Panc1 (cell line): ENCODE measurements at regions not wholly inside any gene's neighbourhood (a gene's known extent, or its start where the extent isn't known, plus 50 kb on each side); places are given as distances from the start of the nearest gene placed in this dataset.

Experiments
- ATAC-seq: fragments of 200-7000 bp; cut with Tn5 transposase; 2 replicates; pipeline ENCODE4 v1.9.1; 2020; ENCODE audit warnings: mild to moderate bottlenecking, moderate library complexity
- BruUV-seq: library from RNA; stranded (reverse); fragments of 400-500 nt; replicated peaks from 2 replicates; lab custom pipeline; 2021; lab: Mats Ljungman, UMichigan
- CTCF ChIA-PET: fragments of 300-600 bp; sonication (Branson Sonifier 250); formaldehyde crosslinking; loops from one replicate; lab custom pipeline; 2022; ENCODE audit warnings: antibody characterized with exemption; lab: Charles Lee
- POLR2A ChIA-PET: fragments of 300-600 bp; sonication (Branson Sonifier 250); formaldehyde crosslinking; loops from one replicate; lab custom pipeline; 2022; ENCODE audit warnings: antibody characterized with exemption; lab: Charles Lee
- DNase-seq: peaks from one replicate; pipeline ENCODE4 v3.0.0-alpha.2; 2010; ENCODE audit warnings: low read depth, low spot score
- H3K27ac ChIP-seq: 2 replicates; pipeline ENCODE4 v1.5.1; 2011; ENCODE audit warnings: mild to moderate bottlenecking, low read length, inconsistent platforms
- H3K27me3 ChIP-seq: fragments of 200-500 bp; sonication (Bioruptor generic); 2 replicates; pipeline ENCODE4 v1.6.0; 2014; ENCODE audit warnings: low read length, inconsistent platforms; ENCODE audit not compliant: control insufficient read depth, insufficient read depth
- H3K36me3 ChIP-seq: fragments of 200-500 bp; sonication (Bioruptor generic); 2 replicates; pipeline ENCODE4 v1.5.1; 2014; ENCODE audit warnings: inconsistent platforms, mild to moderate bottlenecking, low read length, moderate library complexity; ENCODE audit not compliant: control insufficient read depth, insufficient read depth
- H3K4me1 ChIP-seq: 2 replicates; pipeline ENCODE4 v1.5.1; 2011; ENCODE audit warnings: inconsistent platforms, mild to moderate bottlenecking, low read length, moderate library complexity; ENCODE audit not compliant: control insufficient read depth, insufficient read depth
- H3K4me3 ChIP-seq, 2 experiments: 2 replicates each; pipeline ENCODE4 v1.5.1; 2011 to 2012; ENCODE audit warnings: low read depth in 2 of 2, low read length in 2 of 2, mild to moderate bottlenecking in 2 of 2, inconsistent platforms in 1 of 2, moderate library complexity in 1 of 2
- H3K9me3 ChIP-seq: fragments of 200-500 bp; sonication (Bioruptor generic); 2 replicates; pipeline ENCODE4 v1.5.1; 2014; ENCODE audit warnings: low read depth, mild to moderate bottlenecking, inconsistent platforms, low read length, moderate library complexity; ENCODE audit not compliant: control insufficient read depth, insufficient read depth
- CTCF ChIP-seq: fragments of 450-650 bp; IDR thresholded peaks from 2 replicates; pipeline ENCODE4 v1.5.1; 2017; ENCODE audit warnings: mild to moderate bottlenecking
- POLR2AphosphoS5 ChIP-seq: IDR thresholded peaks from 2 replicates; pipeline ENCODE4 v1.6.1; 2012; ENCODE audit warnings: mild to moderate bottlenecking, low read depth, low read length, moderate library complexity
- REST ChIP-seq, 2 experiments: IDR thresholded peaks; 2 replicates each; pipeline ENCODE4 v1.6.1; 2011 to 2012; ENCODE audit warnings: low read depth in 2 of 2, control low read depth in 1 of 2, low read length in 1 of 2, mild to moderate bottlenecking in 1 of 2, moderate library complexity in 1 of 2; ENCODE audit not compliant: insufficient read depth in 1 of 2
- SIN3A ChIP-seq: IDR thresholded peaks from 2 replicates; pipeline ENCODE4 v1.6.1; 2012; ENCODE audit warnings: low read depth, mild to moderate bottlenecking, low read length, moderate library complexity, borderline replicate concordance; ENCODE audit not compliant: insufficient read depth
- TCF7L2 ChIP-seq: IDR thresholded peaks from 2 replicates; pipeline ENCODE4 v1.6.1; 2011; ENCODE audit warnings: mild to moderate bottlenecking, low read depth, low read length, inconsistent platforms
- in situ Hi-C: cut with HindIII; loops from 2 replicates; pipeline ENCODE4 v1.10.0; 2016; ENCODE audit warnings: low sequenced_read_pairs, low pct_unique_long_range_greater_than_20kb
- intact Hi-C: fragments of 100-400 bp; cut with micrococcal nuclease; formaldehyde crosslinking; loops from one replicate; pipeline ENCODE4 v1.10.0; 2022; ENCODE audit not compliant: unreplicated experiment

- no TSS peak for BruUV-seq
- intact Hi-C loops (no loop called here), in situ Hi-C loops (no loop called here)
Observed at GRCh38 chr18:78607221-78607620, 372.4 kb upstream of the SALL3 start.

GRCh38 chr18:78607784-78608183, 371.8 kb upstream of the SALL3 start:
- in situ Hi-C loops (no loop called here), intact Hi-C loops (no loop called here)
- DNase-seq (no peak), ATAC-seq (no peak)
- BruUV-seq = no TSS peak
- Histone ChIP-seq H3K4me3 (no peak overlapping the region), H3K36me3 (no peaks in the 10 kb centered on the region), H3K27me3 (no peaks in the 10 kb centered on the region), H3K27ac (no peak overlapping the region), H3K4me1 (no peaks in the 10 kb centered on the region), H3K9me3 (no peaks in the 10 kb centered on the region)
- POLR2A ChIA-PET = no interaction called here
- CTCF ChIA-PET = no interaction called here
- TF ChIP-seq REST (IDR thresholded peaks at IDR 0.05; ENCODE audit: insufficient read depth in 1 of 2, low read depth in 2 of 2, low read length in 1 of 2) (no peak), POLR2AphosphoS5 (no peak), SIN3A (no peak), CTCF (no peak), TCF7L2 (no peak)

More at GRCh38 chr18:78607221-78607620, 372.4 kb upstream of the SALL3 start:
- DNase-seq = no peak
- ChIA-PET CTCF (no interaction called here), POLR2A (no interaction called here)
- H3K27ac ChIP-seq = no peak overlapping the region
- no peaks in the 10 kb centered on the region for H3K27me3 ChIP-seq
- no peaks in the 10 kb centered on the region for H3K36me3 ChIP-seq
- no peak for ATAC-seq
- no peaks in the 10 kb centered on the region for H3K9me3 ChIP-seq
- no peaks in the 10 kb centered on the region for H3K4me1 ChIP-seq
- no peak for TF ChIP-seq SIN3A
- no peak for TF ChIP-seq TCF7L2
- TF ChIP-seq CTCF = no peak
- no peak for TF ChIP-seq REST (IDR thresholded peaks at IDR 0.05; ENCODE audit: insufficient read depth in 1 of 2, low read depth in 2 of 2, low read length in 1 of 2)
- no peak for TF ChIP-seq POLR2AphosphoS5
- no peak overlapping the region for H3K4me3 ChIP-seq
